ENCODE measurements at regions not wholly inside any gene's neighbourhood (a gene's known extent, or its start where the extent isn't known, plus 50 kb on each side); places are given as distances from the start of the nearest gene placed in this dataset.

DNA sequence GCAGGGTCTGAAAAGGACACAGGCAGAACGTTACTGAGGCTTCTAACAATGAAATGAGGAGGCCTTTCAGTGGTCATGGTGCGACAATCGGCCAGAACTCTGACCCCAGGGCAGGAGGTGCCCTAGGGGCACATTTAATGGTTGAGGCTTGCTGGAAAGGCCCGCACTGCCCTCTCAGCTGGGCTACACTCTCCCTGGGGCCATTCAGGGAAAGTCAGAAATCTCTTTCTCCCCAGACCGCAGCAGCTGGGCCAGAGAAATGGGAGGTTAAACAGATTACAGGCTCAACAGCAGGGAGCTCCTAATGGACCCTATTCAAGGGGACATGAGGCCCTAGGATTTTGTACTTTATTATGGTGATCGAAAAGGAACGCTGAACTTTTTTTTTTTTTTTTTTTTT is 85.6 kb upstream of the FGFR2 start:
- TF ChIP-seq CTCF (conservative IDR thresholded peaks at IDR 0.05; ENCODE audit: low read depth in 2 of 2): no peak
- TF ChIP-seq POLR2AphosphoS5 (IDR thresholded peaks at IDR 0.05; ENCODE audit: low read depth): no peak
- TF ChIP-seq REST (IDR thresholded peaks at IDR 0.05; ENCODE audit: unreplicated experiment): no peak
- no peak for TF ChIP-seq CREB1 (CRISPR knock-in tag; IDR thresholded peaks at IDR 0.05; ENCODE audit: low read depth)
- no peak for TF ChIP-seq EZH2 (IDR thresholded peaks at IDR 0.05; ENCODE audit: low read depth, unreplicated experiment)
- TF ChIP-seq STAT1 (IDR thresholded peaks at IDR 0.05; ENCODE audit: unreplicated experiment): no peak
- no peak for TF ChIP-seq EZH2phosphoT487 (IDR thresholded peaks at IDR 0.05; ENCODE audit: unreplicated experiment)
- no peak for TF ChIP-seq JUNB (IDR thresholded peaks at IDR 0.05; ENCODE audit: unreplicated experiment)
- TF ChIP-seq ETS1 (IDR thresholded peaks at IDR 0.05): no peak
- TF ChIP-seq ZNF331 (CRISPR knock-in tag; IDR thresholded peaks at IDR 0.05; ENCODE audit: low read depth): no peak
- no peak for TF ChIP-seq NANOG (IDR thresholded peaks at IDR 0.05; ENCODE audit: borderline replicate concordance)

All from GM23338 (cell line).